GOT3 (cell line): ENCODE measurements at regions not wholly inside any gene's neighbourhood (a gene's known extent, or its start where the extent isn't known, plus 50 kb on each side); places are given as distances from the start of the nearest gene placed in this dataset.
"Not testable (repeated sequence)": the region's sequence is repeated elsewhere in the genome, so short reads cannot be mapped to it uniquely, and the experiment has no call there.

ENCODE experiments used
- DNase-seq: peaks from one replicate; lab custom pipeline; 2025; ENCODE audit warnings: mixed read lengths; lab: John Stamatoyannopoulos, UW

- not testable (repeated sequence) for DNase-seq
Observed at GRCh38 chr10:42533866-42534265, 104.5 kb downstream of the ZNF33B start.

DNA sequence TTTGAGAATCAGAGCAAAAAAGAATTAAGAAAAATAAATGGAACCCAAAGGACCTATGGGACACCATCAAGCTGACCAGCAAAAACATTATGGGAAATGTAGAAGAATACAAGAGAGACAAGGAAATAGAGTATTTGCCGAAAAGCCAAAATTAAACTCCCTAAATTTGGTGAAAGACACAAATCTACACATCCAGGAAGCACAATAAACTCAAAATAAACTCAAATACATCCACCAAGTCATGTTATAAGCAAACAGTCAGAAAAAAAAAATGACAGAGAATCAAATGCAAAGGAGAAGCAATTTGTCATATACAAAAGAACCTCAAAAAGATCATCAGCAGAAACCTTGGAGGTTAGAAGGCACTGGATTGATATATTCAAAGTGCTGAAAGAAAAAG lies 105.4 kb downstream of the ZNF33B start:
- DNase-seq, result no peak

DNA sequence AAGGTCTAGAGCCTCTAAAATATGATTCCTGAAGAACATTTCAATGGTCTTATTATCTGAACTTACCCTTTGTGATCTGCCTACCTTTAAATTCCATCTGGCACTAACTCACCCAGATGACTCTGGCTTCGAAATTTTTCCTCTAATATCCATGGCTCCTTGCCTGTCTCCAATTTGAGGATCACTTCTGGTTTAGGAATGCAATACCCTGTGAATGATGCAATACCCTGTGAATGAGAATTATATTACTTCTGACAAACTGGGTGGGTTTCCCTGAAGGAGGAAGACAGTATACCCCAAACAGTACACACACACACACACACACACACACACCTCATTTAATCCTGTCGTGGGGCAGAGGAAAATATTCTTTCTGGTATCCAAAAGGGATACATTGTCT lies 115.3 kb downstream of the ZNF33B start:
- no peak for DNase-seq

DNA sequence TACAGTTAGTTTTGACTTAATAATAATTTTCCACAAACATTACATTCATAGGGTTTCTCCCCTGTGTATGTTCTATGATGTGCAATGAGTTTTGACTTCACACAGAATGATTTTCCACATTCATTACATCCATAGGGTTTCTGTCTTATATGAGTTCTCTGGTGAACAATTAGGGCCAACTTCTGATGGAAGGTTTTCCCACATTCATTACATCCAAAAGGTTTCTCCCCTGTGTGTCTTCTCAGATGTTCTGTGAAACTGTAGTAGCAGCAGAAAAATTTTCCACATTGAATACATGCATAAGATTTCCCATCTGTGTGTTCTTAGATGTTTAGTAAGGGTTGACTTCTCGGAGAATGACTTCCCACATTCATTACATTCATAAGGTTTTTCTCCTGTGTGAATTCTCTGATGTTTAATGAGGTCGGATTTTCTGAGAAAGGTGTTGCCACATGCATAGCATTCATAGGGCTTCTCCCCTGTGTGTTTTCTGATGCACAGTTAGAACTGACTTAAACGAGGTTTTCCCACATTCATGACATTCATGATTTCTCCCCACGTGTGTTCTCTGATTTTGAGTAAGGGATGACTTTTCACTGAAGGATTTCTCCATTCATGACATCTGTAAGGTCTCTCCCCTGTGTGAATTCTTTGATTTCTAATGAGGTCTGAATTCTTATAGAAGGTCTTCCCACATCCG lies 118.5 kb downstream of the ZNF33B start:
- DNase-seq, result no peak

- no peak for DNase-seq
Observed at GRCh38 chr10:42519079-42519478, 119.3 kb downstream of the ZNF33B start.

GRCh38 chr10:42513921-42514320 lies 124.4 kb downstream of the ZNF33B start:
- DNase-seq, result no peak

DNA sequence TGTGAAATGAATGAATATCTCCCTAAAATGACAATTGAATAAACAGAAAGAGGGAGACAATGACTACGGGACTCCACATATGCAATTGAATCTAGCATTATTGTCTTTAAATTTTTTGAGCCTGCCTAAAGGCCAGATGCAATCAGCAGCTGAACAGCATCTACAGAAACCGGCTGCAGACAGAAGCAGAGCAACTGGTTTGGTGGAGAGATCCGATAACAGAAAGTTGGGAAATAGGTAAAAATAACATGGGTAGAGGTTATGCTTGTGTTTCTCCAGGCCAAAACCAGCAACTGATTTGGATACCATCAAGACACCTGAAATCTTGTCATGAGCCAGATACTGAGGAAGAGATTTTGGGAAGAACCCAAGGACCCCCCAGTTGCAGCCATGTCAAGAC lies 146.6 kb downstream of the ZNF33B start:
- no peak for DNase-seq

GRCh38 chr10:42491001-42491592 lies 147.3 kb downstream of the ZNF33B start:
- no peak for DNase-seq

- no peak for DNase-seq
Observed at GRCh38 chr10:42490368-42490767, 148.0 kb downstream of the ZNF33B start.

DNA sequence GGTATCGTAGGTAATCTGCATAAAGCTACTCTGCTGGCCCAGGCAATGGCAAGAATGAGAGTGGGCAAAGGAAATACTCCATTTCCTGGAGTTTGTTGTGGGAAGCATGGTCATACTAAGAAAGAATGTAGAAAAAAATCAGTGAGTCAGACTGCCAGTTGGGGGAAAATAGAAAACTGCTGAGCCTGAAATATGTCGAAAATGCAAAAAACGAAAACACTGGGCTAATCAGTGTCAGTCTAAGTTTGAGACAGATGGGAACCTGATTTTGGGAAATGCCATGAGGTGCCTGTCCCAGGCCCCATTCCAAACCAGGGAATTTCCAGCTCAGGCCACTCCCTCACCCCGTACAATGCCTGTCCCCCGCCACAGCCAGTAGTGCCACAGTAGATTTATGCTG lies 150.0 kb downstream of the ZNF33B start:
- DNase-seq, result no peak

DNA sequence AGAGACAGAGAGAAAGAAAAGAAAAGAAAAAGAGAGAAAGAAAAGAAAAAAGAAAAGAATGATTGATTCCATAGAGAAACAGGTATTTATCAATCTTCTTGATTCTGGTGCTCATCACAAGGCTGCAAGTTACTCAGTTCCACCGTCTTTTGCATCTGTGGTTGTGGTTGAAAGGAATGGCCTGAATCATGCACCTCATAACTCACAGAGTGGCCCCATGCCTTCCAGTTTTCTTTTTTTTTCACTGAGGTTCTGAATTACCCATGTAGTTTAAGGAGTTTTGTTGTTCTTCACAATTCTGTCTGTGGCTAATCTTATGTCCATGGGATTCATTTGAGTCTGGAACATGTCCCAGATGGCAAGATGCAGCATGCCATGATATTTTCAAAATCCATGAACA lies 156.0 kb downstream of the ZNF33B start:
- DNase-seq, result no peak

- no peak for DNase-seq
Observed at GRCh38 chr10:42479057-42479456, 159.3 kb downstream of the ZNF33B start.

- no peak for DNase-seq
Observed at GRCh38 chr10:42477170-42477569, 161.2 kb downstream of the ZNF33B start.

- DNase-seq, result no peak
Observed at GRCh38 chr10:42476101-42476500, 162.3 kb downstream of the ZNF33B start.

GRCh38 chr10:42475168-42476098 lies 162.9 kb downstream of the ZNF33B start:
- peak; percentile 1 for DNase-seq

DNA sequence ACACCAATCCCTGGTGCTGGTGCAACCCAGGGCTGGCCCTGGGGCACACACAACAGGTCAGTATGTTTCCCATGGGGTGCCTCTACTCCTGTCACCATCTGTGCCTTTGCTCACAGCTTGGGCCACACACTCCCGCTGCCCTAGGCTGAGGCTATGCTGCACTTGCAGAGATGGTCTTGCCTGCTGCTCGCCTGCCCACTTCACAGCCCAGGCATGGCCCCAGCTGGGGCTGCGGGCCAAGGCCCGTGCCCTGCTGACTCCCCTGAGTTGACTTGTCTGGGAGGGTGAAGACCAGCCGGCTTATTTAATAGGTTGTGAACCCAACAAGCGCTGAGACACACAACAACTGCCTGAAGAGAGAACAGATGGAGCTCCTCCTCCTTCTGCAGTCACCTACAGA lies 184.1 kb downstream of the ZNF33B start:
- DNase-seq, result no peak

DNA sequence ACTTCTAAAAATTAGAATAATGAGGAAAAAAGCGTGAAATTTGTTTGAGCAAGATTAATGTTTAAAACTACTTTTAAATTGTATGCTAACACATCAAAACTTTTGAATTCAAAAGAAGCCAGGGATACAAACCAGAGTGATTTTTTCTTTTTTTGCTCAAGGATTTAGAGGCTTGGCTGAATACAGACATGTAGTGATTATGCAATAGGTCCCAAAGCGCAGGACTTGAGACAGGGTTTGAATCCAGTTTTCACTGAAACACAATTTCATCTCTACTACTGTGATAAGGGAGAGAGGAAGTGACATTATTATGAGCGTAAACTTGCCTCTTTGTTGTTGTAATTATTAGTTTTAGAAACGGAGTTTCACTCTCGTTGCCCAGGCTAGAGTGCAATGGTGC lies 207.3 kb downstream of the ZNF33B start:
- DNase-seq, result no peak

- no peak for DNase-seq
Observed at GRCh38 chr10:42428534-42428933, 209.8 kb downstream of the ZNF33B start.

DNA sequence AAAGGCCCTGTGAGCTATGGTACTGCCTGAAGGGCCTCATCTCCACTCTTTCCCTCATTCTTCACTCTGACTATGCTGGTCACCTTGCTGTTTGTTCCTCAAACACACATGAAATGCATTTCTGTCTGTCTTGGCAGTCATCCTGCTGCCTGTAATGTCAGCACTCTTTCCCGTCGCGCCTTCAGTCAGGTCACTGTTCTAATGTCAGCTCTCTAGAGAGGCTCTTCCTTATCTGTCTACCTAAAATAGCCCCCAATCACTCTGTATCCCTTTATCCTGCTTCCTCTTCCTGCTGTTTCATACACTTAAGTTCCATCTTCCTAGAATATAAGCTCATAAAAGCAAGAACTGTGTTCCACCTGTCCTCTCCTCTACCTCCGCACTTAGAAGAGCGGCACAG lies 215.5 kb downstream of the ZNF33B start:
- no peak for DNase-seq

DNA sequence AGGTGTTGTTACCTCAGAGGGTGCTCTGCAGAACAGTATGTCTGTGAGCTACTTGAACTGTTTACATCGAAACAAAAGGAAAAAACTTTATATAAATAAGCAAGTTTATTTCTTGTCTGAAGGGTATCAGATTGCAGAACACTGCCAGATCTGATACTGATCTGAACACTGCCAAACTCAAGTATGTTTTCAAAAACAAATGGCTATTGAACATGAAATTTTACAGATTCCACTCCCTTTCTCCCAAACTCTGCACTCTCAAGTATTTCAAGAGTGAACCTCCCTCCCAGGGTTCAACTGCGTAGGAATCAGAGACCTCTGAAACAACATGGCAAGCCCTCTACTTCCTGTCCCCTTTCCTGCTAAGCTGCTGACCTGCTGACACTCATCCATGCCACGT lies 216.6 kb downstream of the ZNF33B start:
- no peak for DNase-seq

- DNase-seq, result no peak
Observed at GRCh38 chr10:42419789-42420188, 218.6 kb downstream of the ZNF33B start.

GRCh38 chr10:42380926-42381547 lies 257.3 kb downstream of the ZNF33B start:
- no peak for DNase-seq
